ENCODE measurements at regions not wholly inside any gene's neighbourhood (a gene's known extent, or its start where the extent isn't known, plus 50 kb on each side); places are given as distances from the start of the nearest gene placed in this dataset.

- TF ChIP-seq TAF1 (IDR thresholded peaks at IDR 0.05; ENCODE audit: low read depth): no peak
- TF ChIP-seq CEBPB (IDR thresholded peaks at IDR 0.05): no peak
- TF ChIP-seq FOXM1 (IDR thresholded peaks at IDR 0.05; ENCODE audit: borderline replicate concordance, low read depth): no peak
- TF ChIP-seq ZBTB7A (IDR thresholded peaks at IDR 0.05; ENCODE audit: low read depth): no peak
- no peak for TF ChIP-seq REST (IDR thresholded peaks at IDR 0.05; ENCODE audit: low read depth)
- no peak for TF ChIP-seq YY1 (IDR thresholded peaks at IDR 0.05; ENCODE audit: low read depth)
- no peak for TF ChIP-seq TEAD4 (IDR thresholded peaks at IDR 0.05)
- TF ChIP-seq USF1 (IDR thresholded peaks at IDR 0.05): no peak
- TF ChIP-seq EP300 (IDR thresholded peaks at IDR 0.05; ENCODE audit: borderline replicate concordance): no peak
- no peak for TF ChIP-seq TCF12 (IDR thresholded peaks at IDR 0.05; ENCODE audit: low read depth)
- no peak for TF ChIP-seq NFIC (IDR thresholded peaks at IDR 0.05)
- no peak for TF ChIP-seq RAD21 (IDR thresholded peaks at IDR 0.05; ENCODE audit: low read depth)
- TF ChIP-seq MAX (IDR thresholded peaks at IDR 0.05): no peak
- no peak for TF ChIP-seq CREB1 (IDR thresholded peaks at IDR 0.05; ENCODE audit: low read depth)
- no peak for TF ChIP-seq EGR1 (IDR thresholded peaks at IDR 0.05)
Measured at GRCh38 chr14:106037380-106037779, 511.0 kb downstream of the TMEM121 start.

- no peak for TF ChIP-seq NFIC (IDR thresholded peaks at IDR 0.05)
- no peak for TF ChIP-seq TEAD4 (IDR thresholded peaks at IDR 0.05)
- TF ChIP-seq TCF12 (IDR thresholded peaks at IDR 0.05; ENCODE audit: low read depth): no peak
- TF ChIP-seq CREB1 (IDR thresholded peaks at IDR 0.05; ENCODE audit: low read depth): no peak
- TF ChIP-seq EP300 (IDR thresholded peaks at IDR 0.05; ENCODE audit: borderline replicate concordance): no peak
- TF ChIP-seq TAF1 (IDR thresholded peaks at IDR 0.05; ENCODE audit: low read depth): no peak
- no peak for TF ChIP-seq ZBTB7A (IDR thresholded peaks at IDR 0.05; ENCODE audit: low read depth)
- TF ChIP-seq USF1 (IDR thresholded peaks at IDR 0.05): no peak
- TF ChIP-seq FOXM1 (IDR thresholded peaks at IDR 0.05; ENCODE audit: borderline replicate concordance, low read depth): no peak
- no peak for TF ChIP-seq EGR1 (IDR thresholded peaks at IDR 0.05)
- TF ChIP-seq REST (IDR thresholded peaks at IDR 0.05; ENCODE audit: low read depth): no peak
- TF ChIP-seq YY1 (IDR thresholded peaks at IDR 0.05; ENCODE audit: low read depth): no peak
- TF ChIP-seq RAD21 (IDR thresholded peaks at IDR 0.05; ENCODE audit: low read depth): no peak
- TF ChIP-seq MAX (IDR thresholded peaks at IDR 0.05): no peak
- no peak for TF ChIP-seq CEBPB (IDR thresholded peaks at IDR 0.05)
Measured at GRCh38 chr14:106038263-106038662, 511.9 kb downstream of the TMEM121 start.

- TF ChIP-seq ZBTB7A (IDR thresholded peaks at IDR 0.05; ENCODE audit: low read depth): no peak
- TF ChIP-seq USF1 (IDR thresholded peaks at IDR 0.05): no peak
- TF ChIP-seq EP300 (IDR thresholded peaks at IDR 0.05; ENCODE audit: borderline replicate concordance): no peak
- no peak for TF ChIP-seq YY1 (IDR thresholded peaks at IDR 0.05; ENCODE audit: low read depth)
- TF ChIP-seq TEAD4 (IDR thresholded peaks at IDR 0.05): no peak
- TF ChIP-seq TAF1 (IDR thresholded peaks at IDR 0.05; ENCODE audit: low read depth): no peak
- no peak for TF ChIP-seq CREB1 (IDR thresholded peaks at IDR 0.05; ENCODE audit: low read depth)
- no peak for TF ChIP-seq TCF12 (IDR thresholded peaks at IDR 0.05; ENCODE audit: low read depth)
- TF ChIP-seq RAD21 (IDR thresholded peaks at IDR 0.05; ENCODE audit: low read depth): no peak
- no peak for TF ChIP-seq FOXM1 (IDR thresholded peaks at IDR 0.05; ENCODE audit: borderline replicate concordance, low read depth)
- no peak for TF ChIP-seq NFIC (IDR thresholded peaks at IDR 0.05)
- TF ChIP-seq REST (IDR thresholded peaks at IDR 0.05; ENCODE audit: low read depth): no peak
- TF ChIP-seq EGR1 (IDR thresholded peaks at IDR 0.05): no peak
- no peak for TF ChIP-seq CEBPB (IDR thresholded peaks at IDR 0.05)
- TF ChIP-seq MAX (IDR thresholded peaks at IDR 0.05): no peak
Measured at GRCh38 chr14:106039400-106039799, 513.0 kb downstream of the TMEM121 start.
